NCI-H2227 (cell line): ENCODE measurements at regions not wholly inside any gene's neighbourhood (a gene's known extent, or its start where the extent isn't known, plus 50 kb on each side); places are given as distances from the start of the nearest gene placed in this dataset.
"Not testable (repeated sequence)": the region's sequence is repeated elsewhere in the genome, so short reads cannot be mapped to it uniquely, and the experiment has no call there.

Experiments used
- DNase-seq: peaks from one replicate; lab custom pipeline; 2025; ENCODE audit not compliant: unreplicated experiment; lab: John Stamatoyannopoulos, UW

DNA sequence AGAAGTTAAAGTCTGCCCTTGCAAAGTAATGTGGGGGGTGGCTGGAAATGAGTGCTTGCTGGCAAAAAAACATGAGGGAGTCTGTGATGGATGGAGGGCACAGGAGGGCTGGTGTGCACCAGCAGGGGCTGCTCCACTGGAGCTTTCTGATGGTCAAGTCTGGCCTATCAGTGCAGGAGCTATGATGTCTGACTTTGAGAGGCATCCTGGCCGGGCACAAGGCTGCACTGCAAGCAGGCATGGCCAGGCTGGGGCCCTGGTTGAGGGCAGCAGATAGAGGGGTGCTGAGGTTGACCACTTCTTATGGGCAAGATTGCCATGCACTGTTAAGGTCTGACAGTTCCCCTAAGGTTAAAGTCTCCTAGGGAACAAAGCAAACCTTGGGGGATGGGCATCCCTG, 1140.2 kb downstream of the FAM133A start:
- no peak for DNase-seq

GRCh38 chrX:94830717-94831116, 1156.7 kb downstream of the FAM133A start:
- no peak for DNase-seq

DNA sequence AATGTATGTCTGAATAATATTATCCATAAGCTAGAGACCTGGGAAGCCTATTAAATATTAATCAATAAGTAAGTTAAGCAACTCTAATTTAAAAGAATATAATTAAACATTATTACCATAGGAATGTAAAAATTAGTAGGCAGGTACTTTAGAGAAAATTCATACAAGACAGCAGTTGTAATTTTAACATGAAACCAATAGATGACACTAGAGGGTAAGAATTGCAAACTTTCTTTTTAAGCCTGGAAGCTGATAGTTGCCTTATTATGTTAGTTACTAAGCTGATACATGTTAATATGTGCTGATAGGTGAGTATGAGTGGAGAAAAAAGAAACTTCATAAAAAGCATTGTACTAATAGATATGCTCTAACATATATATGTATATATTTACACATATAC, 1157.4 kb downstream of the FAM133A start:
- no peak for DNase-seq

- no peak for DNase-seq
Measured at GRCh38 chrX:94834226-94834625, 1160.2 kb downstream of the FAM133A start.

GRCh38 chrX:94850811-94851210, 1176.8 kb downstream of the FAM133A start:
- DNase-seq = no peak

- DNase-seq = no peak
Measured at GRCh38 chrX:94854251-94854650, 1180.2 kb downstream of the FAM133A start.

DNA sequence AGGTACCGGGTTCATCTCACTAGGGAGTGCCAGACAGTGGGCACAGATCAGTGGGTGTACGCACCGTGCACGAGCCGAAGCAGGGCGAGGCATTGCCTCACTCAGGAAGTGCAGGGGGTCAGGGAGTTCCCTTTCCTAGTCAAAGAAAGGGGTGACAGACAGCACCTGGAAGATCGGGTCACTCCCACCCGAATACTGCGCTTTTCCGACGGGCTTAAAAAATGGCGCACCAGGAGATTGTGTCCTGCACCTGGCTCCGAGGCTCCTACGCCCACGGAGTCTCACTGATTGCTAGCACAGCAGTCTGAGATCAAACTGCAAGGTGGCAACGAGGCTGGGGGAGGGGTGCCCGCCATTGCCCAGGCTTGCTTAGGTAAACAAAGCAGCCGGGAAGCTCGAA, 1188.5 kb downstream of the FAM133A start:
- DNase-seq = not testable (repeated sequence)

DNA sequence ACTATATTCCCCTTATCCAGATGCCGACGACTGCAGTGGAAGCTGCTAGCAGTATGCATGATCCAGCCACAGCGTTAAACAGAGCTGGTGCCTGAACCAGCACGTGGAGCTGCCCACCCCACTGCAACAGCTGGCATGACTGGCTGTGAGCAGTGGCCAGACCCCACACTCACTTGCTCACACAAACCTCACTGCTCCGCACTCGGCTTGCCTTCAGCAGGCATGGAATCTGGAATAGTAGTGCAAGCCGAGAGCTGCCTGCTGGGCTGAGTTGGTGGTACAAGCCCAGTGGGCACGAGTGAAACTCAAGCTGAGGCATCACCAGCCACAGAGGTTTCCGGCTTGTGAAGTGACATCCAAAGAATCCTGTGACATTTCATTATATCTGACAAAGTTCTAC, 1197.6 kb downstream of the FAM133A start:
- no peak for DNase-seq

- DNase-seq = no peak
Measured at GRCh38 chrX:94901849-94902248, 1227.8 kb downstream of the FAM133A start.

DNA sequence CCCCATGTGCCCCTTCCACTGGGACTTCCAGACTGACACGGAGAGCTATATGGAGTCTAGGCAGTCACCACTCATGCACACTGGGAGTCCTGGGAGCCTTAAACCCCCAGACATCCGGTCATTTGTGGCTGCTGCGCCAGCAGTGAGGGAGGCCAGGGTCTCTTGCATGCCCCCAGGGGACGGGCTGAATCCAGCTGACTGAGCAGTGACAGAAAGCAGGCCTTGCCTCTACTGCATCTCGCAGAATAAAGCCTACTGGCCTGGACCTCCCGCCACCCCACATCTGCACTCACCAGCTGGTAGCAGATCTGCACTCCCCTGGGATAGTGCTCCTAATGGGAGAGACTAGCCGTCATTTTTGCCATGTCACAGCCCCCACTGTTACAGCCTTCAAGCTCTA, 1234.2 kb downstream of the FAM133A start:
- no peak for DNase-seq

DNA sequence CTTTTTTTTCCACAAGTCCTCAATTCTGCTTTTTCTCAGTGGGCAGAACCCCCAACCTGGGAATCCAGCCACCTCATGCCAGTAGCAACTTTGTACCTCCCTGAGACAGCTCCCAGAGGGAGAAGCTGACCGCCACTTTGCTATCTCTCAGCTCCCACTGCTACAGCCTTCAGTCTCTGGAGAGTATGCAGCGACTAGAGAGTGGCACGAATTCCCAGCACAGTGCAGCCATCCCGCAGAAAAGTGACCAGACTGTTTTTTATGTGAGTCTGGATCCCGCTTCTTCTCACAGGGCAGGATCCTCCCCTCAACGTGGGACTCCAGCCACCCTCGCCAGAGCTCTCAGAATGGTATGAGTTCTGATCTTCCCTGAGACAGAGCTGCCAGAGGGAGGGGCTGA, 1234.6 kb downstream of the FAM133A start:
- DNase-seq = no peak

DNA sequence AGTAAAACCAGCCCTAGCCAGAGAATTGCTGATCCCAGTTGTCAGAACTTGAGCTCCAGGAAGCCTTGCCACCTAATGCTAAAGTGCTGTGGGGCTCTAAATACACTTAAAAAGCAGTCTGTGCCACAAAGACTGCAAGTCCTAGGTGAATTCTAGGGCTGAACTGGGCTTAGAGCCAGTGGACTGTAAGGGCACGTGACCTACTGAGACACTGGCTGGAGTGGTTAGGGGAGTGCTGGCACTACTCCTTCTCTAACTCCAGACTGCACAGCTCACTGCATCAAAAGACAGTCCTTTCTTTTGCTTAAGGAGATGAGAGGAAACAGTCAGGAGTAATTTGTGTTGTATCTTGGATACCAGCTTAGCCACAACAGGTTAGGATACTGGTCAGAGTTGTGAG, 1240.2 kb downstream of the FAM133A start:
- DNase-seq = no peak

GRCh38 chrX:94932278-94932965, 1258.4 kb downstream of the FAM133A start:
- DNase-seq = no peak

GRCh38 chrX:94936722-94937121, 1262.7 kb downstream of the FAM133A start:
- no peak for DNase-seq

GRCh38 chrX:94937491-94937890, 1263.5 kb downstream of the FAM133A start:
- no peak for DNase-seq

GRCh38 chrX:94942603-94943002, 1268.6 kb downstream of the FAM133A start:
- DNase-seq = no peak

GRCh38 chrX:94946137-94946536, 1272.1 kb downstream of the FAM133A start:
- not testable (repeated sequence) for DNase-seq

- DNase-seq = no peak
Measured at GRCh38 chrX:94961730-94962129, 1287.7 kb downstream of the FAM133A start.

DNA sequence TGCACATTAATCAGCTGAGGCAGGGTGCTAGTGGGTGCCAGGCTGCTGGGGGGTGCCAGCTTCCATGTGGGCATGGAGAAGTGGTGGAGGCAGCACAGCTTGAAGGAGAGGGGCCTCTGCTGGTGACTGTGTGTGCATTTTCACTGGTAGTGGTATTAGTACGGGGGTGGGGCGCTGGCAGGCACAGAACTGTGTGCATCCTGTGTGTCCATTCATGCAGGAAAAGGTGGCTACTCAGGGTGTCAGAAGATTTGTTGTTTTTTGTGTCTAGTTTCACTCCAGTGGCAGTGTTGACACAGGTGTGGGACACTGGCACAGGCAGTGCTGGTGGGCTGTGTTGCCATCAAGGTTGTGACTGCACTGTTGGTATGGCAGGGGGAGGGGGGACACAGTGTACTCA, 1303.6 kb downstream of the FAM133A start:
- DNase-seq = no peak

DNA sequence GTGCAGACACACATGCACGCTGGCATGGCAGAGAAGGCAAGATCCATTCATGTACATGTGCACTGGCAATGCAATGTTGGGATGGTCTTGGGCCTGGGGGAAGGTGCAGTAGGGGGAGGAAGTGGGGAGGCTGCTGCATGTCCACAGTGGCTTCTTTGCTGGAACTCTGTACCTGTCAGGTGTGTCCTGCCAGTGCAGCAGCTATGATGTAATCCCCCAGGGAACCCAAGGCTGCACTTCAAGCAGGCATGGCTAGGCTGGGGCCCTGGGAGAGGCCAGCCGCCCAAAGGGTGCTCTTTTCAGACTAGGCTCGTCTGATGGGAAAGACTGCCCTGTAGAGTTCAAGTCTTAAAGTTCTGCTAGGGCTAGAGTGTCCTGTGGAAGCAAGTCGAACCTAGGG, 1304.0 kb downstream of the FAM133A start:
- DNase-seq = no peak
